Immature natural killer cell (primary cell): ENCODE measurements at regions not wholly inside any gene's neighbourhood (a gene's known extent, or its start where the extent isn't known, plus 50 kb on each side); places are given as distances from the start of the nearest gene placed in this dataset.

Experiments
- DNase-seq, 3 donors: peaks; one replicate each; pipeline ENCODE4 v3.0.0; 2022; ENCODE audit warnings: mixed read lengths in 1 of 3
- H3K27ac Mint-ChIP-seq, 6 donors: one replicate each; pipeline ENCODE4 v1.8.0; 2020; ENCODE audit warnings: mixed read lengths in 6 of 6, mild to moderate bottlenecking in 5 of 6, inconsistent platforms in 4 of 6, moderate library complexity in 3 of 6
- H3K27me3 Mint-ChIP-seq, 3 donors: one replicate each; pipeline ENCODE4 v1.8.0; 2020 to 2021; ENCODE audit warnings: low read depth in 3 of 3, mild to moderate bottlenecking in 3 of 3, mixed read lengths in 3 of 3, moderate library complexity in 3 of 3, inconsistent platforms in 1 of 3
- H3K36me3 Mint-ChIP-seq, 3 donors: one replicate each; pipeline ENCODE4 v1.8.0; 2020; ENCODE audit warnings: mixed read lengths in 3 of 3, inconsistent platforms in 2 of 3, mild to moderate bottlenecking in 2 of 3
- H3K4me1 Mint-ChIP-seq, 2 donors: one replicate each; pipeline ENCODE4 v1.8.0; 2020; ENCODE audit warnings: inconsistent platforms in 2 of 2, mild to moderate bottlenecking in 2 of 2, mixed read lengths in 2 of 2, moderate library complexity in 1 of 2
- H3K4me3 Mint-ChIP-seq, 5 donors: one replicate each; pipeline ENCODE4 v1.8.0; 2020; ENCODE audit warnings: mild to moderate bottlenecking in 5 of 5, mixed read lengths in 5 of 5, inconsistent platforms in 3 of 5, moderate library complexity in 3 of 5
- H3K9me3 Mint-ChIP-seq, 6 donors: one replicate each; pipeline ENCODE4 v1.8.0; 2020; ENCODE audit warnings: mild to moderate bottlenecking in 6 of 6, mixed read lengths in 6 of 6, inconsistent platforms in 4 of 6, moderate library complexity in 3 of 6

- Mint-ChIP-seq H3K27ac (no peak overlapping the region), H3K27me3 (peaks cover 0 to 1% (median 0%) of the 10 kb centered on the region in 3 donors), H3K4me1 (no peaks in the 10 kb centered on the region), H3K9me3 (no peaks in the 10 kb centered on the region), H3K36me3 (no peaks in the 10 kb centered on the region), H3K4me3 (no peak overlapping the region)
- DNase-seq = no peak
These were observed 70.2 kb upstream of the ELL2 start for GRCh38 chr5:96031811-96032261.

- H3K36me3 Mint-ChIP-seq = no peaks in the 10 kb centered on the region
- DNase-seq = no peak
- no peak overlapping the region for H3K4me3 Mint-ChIP-seq
- H3K4me1 Mint-ChIP-seq = no peaks in the 10 kb centered on the region
- H3K9me3 Mint-ChIP-seq = no peaks in the 10 kb centered on the region
- no peak overlapping the region for H3K27ac Mint-ChIP-seq
- H3K27me3 Mint-ChIP-seq = peaks cover 0 to 1% (median 0%) of the 10 kb centered on the region in 3 donors
These were observed 69.5 kb upstream of the ELL2 start for GRCh38 chr5:96031180-96031579.

GRCh38 chr5:96026406-96027041 is 64.9 kb upstream of the ELL2 start:
- no peak for DNase-seq
- Mint-ChIP-seq H3K36me3 (no peaks in the 10 kb centered on the region), H3K4me3 (no peak overlapping the region), H3K27ac (no peak overlapping the region), H3K4me1 (no peaks in the 10 kb centered on the region), H3K27me3 (no peaks in the 10 kb centered on the region), H3K9me3 (no peaks in the 10 kb centered on the region)

GRCh38 chr5:96024683-96025475 is 63.2 kb upstream of the ELL2 start:
- no peak for DNase-seq
- H3K9me3 Mint-ChIP-seq = no peaks in the 10 kb centered on the region
- H3K27ac Mint-ChIP-seq = peak overlapping the region in 1 of 6 donors; percentile 26
- H3K4me3 Mint-ChIP-seq = no peak overlapping the region
- H3K4me1 Mint-ChIP-seq = no peaks in the 10 kb centered on the region
- no peaks in the 10 kb centered on the region for H3K27me3 Mint-ChIP-seq
- H3K36me3 Mint-ChIP-seq = no peaks in the 10 kb centered on the region

- DNase-seq = no peak
- Mint-ChIP-seq H3K4me3 (no peak overlapping the region), H3K9me3 (no peaks in the 10 kb centered on the region), H3K36me3 (no peaks in the 10 kb centered on the region), H3K27ac (no peak overlapping the region), H3K4me1 (no peaks in the 10 kb centered on the region), H3K27me3 (no peaks in the 10 kb centered on the region)
These were observed 61.9 kb upstream of the ELL2 start for GRCh38 chr5:96023518-96023917.

GRCh38 chr5:96022971-96023370 is 61.3 kb upstream of the ELL2 start:
- DNase-seq = no peak
- Mint-ChIP-seq H3K27ac (no peak overlapping the region), H3K36me3 (no peaks in the 10 kb centered on the region), H3K4me1 (no peaks in the 10 kb centered on the region), H3K27me3 (no peaks in the 10 kb centered on the region), H3K9me3 (no peaks in the 10 kb centered on the region), H3K4me3 (no peak overlapping the region)

GRCh38 chr5:96017951-96018350 is 56.3 kb upstream of the ELL2 start:
- no peak for DNase-seq
- Mint-ChIP-seq H3K4me1 (peaks cover 0 to 8% of the 10 kb centered on the region in 2 donors), H3K36me3 (no peaks in the 10 kb centered on the region), H3K27me3 (peaks cover 0 to 3% (median 0%) of the 10 kb centered on the region in 3 donors), H3K27ac (no peak overlapping the region), H3K4me3 (no peak overlapping the region), H3K9me3 (peaks cover 0 to 3% (median 0%) of the 10 kb centered on the region in 6 donors)

GRCh38 chr5:96016216-96016615 is 54.6 kb upstream of the ELL2 start:
- Mint-ChIP-seq H3K36me3 (no peaks in the 10 kb centered on the region), H3K4me1 (peaks cover 0 to 8% of the 10 kb centered on the region in 2 donors), H3K27ac (no peak overlapping the region), H3K9me3 (peaks cover 0 to 3% (median 0%) of the 10 kb centered on the region in 6 donors), H3K4me3 (no peak overlapping the region), H3K27me3 (peaks cover 0 to 3% (median 0%) of the 10 kb centered on the region in 3 donors)
- no peak for DNase-seq

- DNase-seq = no peak
- Mint-ChIP-seq H3K27me3 (peaks cover 0 to 3% (median 1%) of the 10 kb centered on the region in 3 donors), H3K4me1 (peaks cover 0 to 8% of the 10 kb centered on the region in 2 donors), H3K36me3 (no peaks in the 10 kb centered on the region), H3K9me3 (peaks cover 0 to 3% (median 0%) of the 10 kb centered on the region in 6 donors), H3K4me3 (no peak overlapping the region), H3K27ac (no peak overlapping the region)
These were observed 54.1 kb upstream of the ELL2 start for GRCh38 chr5:96015709-96016108.

GRCh38 chr5:96014395-96014794 is 52.7 kb upstream of the ELL2 start:
- DNase-seq = no peak
- Mint-ChIP-seq H3K4me1 (peaks cover 0 to 8% of the 10 kb centered on the region in 2 donors), H3K36me3 (no peaks in the 10 kb centered on the region), H3K9me3 (peaks cover 0 to 3% (median 0%) of the 10 kb centered on the region in 6 donors), H3K4me3 (no peak overlapping the region), H3K27ac (no peak overlapping the region), H3K27me3 (peaks cover 0 to 3% (median 3%) of the 10 kb centered on the region in 3 donors)

GRCh38 chr5:96013254-96013653 is 51.6 kb upstream of the ELL2 start:
- no peaks in the 10 kb centered on the region for H3K36me3 Mint-ChIP-seq
- DNase-seq = no peak
- H3K4me1 Mint-ChIP-seq = peaks cover 0 to 8% of the 10 kb centered on the region in 2 donors
- H3K27ac Mint-ChIP-seq = no peak overlapping the region
- no peak overlapping the region for H3K4me3 Mint-ChIP-seq
- H3K9me3 Mint-ChIP-seq = peaks cover 0 to 3% (median 0%) of the 10 kb centered on the region in 6 donors
- H3K27me3 Mint-ChIP-seq = peaks cover 0 to 3% (median 3%) of the 10 kb centered on the region in 3 donors

GRCh38 chr5:96012399-96012798 is 50.7 kb upstream of the ELL2 start:
- no peaks in the 10 kb centered on the region for H3K36me3 Mint-ChIP-seq
- peaks cover 0 to 3% (median 0%) of the 10 kb centered on the region in 6 donors for H3K9me3 Mint-ChIP-seq
- H3K4me1 Mint-ChIP-seq = peaks cover 0 to 8% of the 10 kb centered on the region in 2 donors
- H3K27ac Mint-ChIP-seq = no peak overlapping the region
- no peak for DNase-seq
- H3K27me3 Mint-ChIP-seq = peaks cover 0 to 3% (median 3%) of the 10 kb centered on the region in 3 donors
- no peak overlapping the region for H3K4me3 Mint-ChIP-seq
